ENCODE measurements at regions not wholly inside any gene's neighbourhood (a gene's known extent, or its start where the extent isn't known, plus 50 kb on each side); places are given as distances from the start of the nearest gene placed in this dataset.

- Histone ChIP-seq H3K56ac (ENCODE audit: insufficient read length, low read depth, low read length) (no peak overlapping the region), H3K79me2 (ENCODE audit: insufficient read depth, low read length) (no peaks in the 10 kb centered on the region), H2BK12ac (ENCODE audit: insufficient read length, low read depth, low read length) (no peak overlapping the region), H3K27ac (ENCODE audit: insufficient read length, low read depth, low read length) (no peak overlapping the region), H3K23me2 (ENCODE audit: insufficient read length, low read depth, low read length, poor library complexity, severe bottlenecking) (no peaks in the 10 kb centered on the region), H4K91ac (ENCODE audit: insufficient read length, low read depth, low read length) (no peak overlapping the region), H3K14ac (ENCODE audit: insufficient read depth, low read length) (no peak overlapping the region), H2AK5ac (ENCODE audit: insufficient read length, low read length) (no peak overlapping the region), H4K8ac (replicated peaks; ENCODE audit: insufficient read length, low read depth, low read length) (no peak overlapping the region), H2AFZ (ENCODE audit: low read length) (no peak overlapping the region), H2BK120ac (ENCODE audit: low read depth, low read length, poor library complexity, severe bottlenecking) (no peak overlapping the region), H3K23ac (ENCODE audit: insufficient read length, low read depth, low read length) (no peak overlapping the region), H3T11ph (ENCODE audit: low read length) (no peak overlapping the region), H3K9me3 (ENCODE audit: control insufficient read depth, low read depth, low read length) (no peaks in the 10 kb centered on the region), H3K18ac (ENCODE audit: insufficient read length, low read depth, low read length) (no peak overlapping the region), H3K4me2 (ENCODE audit: insufficient read depth, insufficient read length, low read length) (no peak overlapping the region), H4K20me1 (ENCODE audit: control insufficient read depth, insufficient read depth, insufficient read length) (no peaks in the 10 kb centered on the region), H3K79me1 (ENCODE audit: insufficient read depth, low read depth, low read length, poor library complexity, severe bottlenecking) (no peaks in the 10 kb centered on the region), H3K4me1 (ENCODE audit: insufficient read depth, low read length) (no peaks in the 10 kb centered on the region), H3K4ac (ENCODE audit: low read depth, low read length) (no peak overlapping the region), H4K5ac (ENCODE audit: insufficient read length, low read depth, low read length) (no peak overlapping the region), H3K27me3 (ENCODE audit: insufficient read depth, low read length) (no peaks in the 10 kb centered on the region), H2BK20ac (ENCODE audit: low read depth, low read length, poor library complexity, severe bottlenecking) (no peak overlapping the region), H2BK5ac (ENCODE audit: insufficient read length, low read length) (no peak overlapping the region), H2BK15ac (ENCODE audit: low read depth, low read length) (no peak overlapping the region), H3K9ac (ENCODE audit: extremely low read depth, insufficient read length, low read length) (no peak overlapping the region)
- Mint-ChIP-seq H3K36me3 (ENCODE audit: insufficient read depth in 1 of 3, low read depth in 3 of 3) (no peaks in the 10 kb centered on the region), H3K27ac (no peak overlapping the region), H3K4me1 (0 out of 4 replicates have a peak, but pooled peaks cover 0 to 2% of the 10 kb centered on the region in 2 experiments), H3K27me3 (ENCODE audit: low read depth) (no peaks in the 10 kb centered on the region; the same call in 1 of the 2 replicates), H3K4me3 (no peak overlapping the region), H3K9me3 (0 out of 5 replicates have a peak, but pooled peaks cover 0 to 3% of the 10 kb centered on the region in 2 experiments)
- TF ChIP-seq CTCF (conservative IDR thresholded peaks at IDR 0.05): no peak
- DNase-seq: no peak
Measured at GRCh38 chr18:56386856-56387255, 251.5 kb downstream of the TXNL1 start.
